ENCODE measurements at regions not wholly inside any gene's neighbourhood (a gene's known extent, or its start where the extent isn't known, plus 50 kb on each side); places are given as distances from the start of the nearest gene placed in this dataset.

GRCh38 chr3:102336130-102336529, 98.7 kb upstream of the ZPLD1 start:
- H3K4me3 ChIP-seq (ENCODE audit: low read depth in 1 of 3, low read length in 3 of 3): no peak overlapping the region
- H3K4me1 ChIP-seq (ENCODE audit: control insufficient read depth in 4 of 4, insufficient read depth in 4 of 4, low read length in 3 of 4): no peaks in the 10 kb centered on the region
- 66% methylated on average over 3 of the region's 3 CpGs for WGBS
- H3K36me3 ChIP-seq (ENCODE audit: control insufficient read depth in 4 of 4, insufficient read depth in 3 of 4, low read depth in 1 of 4, low read length in 3 of 4): no peaks in the 10 kb centered on the region
- H3K9me3 ChIP-seq (ENCODE audit: control insufficient read depth in 4 of 4, low read length in 3 of 4): no peaks in the 10 kb centered on the region
- no peak overlapping the region for H3K27ac ChIP-seq (ENCODE audit: low read depth in 1 of 2, low read length in 2 of 2)
- no peak for DNase-seq (ENCODE audit: low spot score)
- no peak overlapping the region for H3K9ac ChIP-seq (ENCODE audit: low read depth in 1 of 2, low read length in 2 of 2)
- TF ChIP-seq CTCF (IDR thresholded peaks at IDR 0.05; ENCODE audit: low read depth, low read length, missing input control): no peak
- no peak for TF ChIP-seq RXRA (IDR thresholded peaks at IDR 0.05)
- TF ChIP-seq ATF3 (IDR thresholded peaks at IDR 0.05): no peak
- no peak for TF ChIP-seq TAF1 (conservative IDR thresholded peaks at IDR 0.05)
- TF ChIP-seq FOXA2 (IDR thresholded peaks at IDR 0.05): no peak
- TF ChIP-seq RAD21 (IDR thresholded peaks at IDR 0.05): no peak
- no peak for TF ChIP-seq HNF4G (IDR thresholded peaks at IDR 0.05)
- no peak for TF ChIP-seq MAX (IDR thresholded peaks at IDR 0.05)
- TF ChIP-seq YY1 (IDR thresholded peaks at IDR 0.05): no peak
- TF ChIP-seq EGR1 (IDR thresholded peaks at IDR 0.05; ENCODE audit: low read depth in 2 of 2): no peak
- TF ChIP-seq ZBTB33 (IDR thresholded peaks at IDR 0.05): no peak
- no peak for TF ChIP-seq HNF4A (conservative IDR thresholded peaks at IDR 0.05)
- TF ChIP-seq FOXA1 (IDR thresholded peaks at IDR 0.05): no peak
- TF ChIP-seq SP1 (IDR thresholded peaks at IDR 0.05): no peak
- no peak for TF ChIP-seq JUND (IDR thresholded peaks at IDR 0.05)
- H3K27me3 ChIP-seq (ENCODE audit: control insufficient read depth in 4 of 4, insufficient read depth in 4 of 4, low read length in 3 of 4): no peaks in the 10 kb centered on the region

GRCh38 chr3:102339671-102340070, 95.1 kb upstream of the ZPLD1 start:
- no peak overlapping the region for H3K9ac ChIP-seq (ENCODE audit: low read depth in 1 of 2, low read length in 2 of 2)
- H3K27me3 ChIP-seq (ENCODE audit: control insufficient read depth in 4 of 4, insufficient read depth in 4 of 4, low read length in 3 of 4): no peaks in the 10 kb centered on the region
- no peak for DNase-seq (ENCODE audit: low spot score)
- H3K4me3 ChIP-seq (ENCODE audit: low read depth in 1 of 3, low read length in 3 of 3): no peak overlapping the region
- H3K36me3 ChIP-seq (ENCODE audit: control insufficient read depth in 4 of 4, insufficient read depth in 3 of 4, low read depth in 1 of 4, low read length in 3 of 4): no peaks in the 10 kb centered on the region
- H3K27ac ChIP-seq (ENCODE audit: low read depth in 1 of 2, low read length in 2 of 2): no peak overlapping the region
- H3K9me3 ChIP-seq (ENCODE audit: control insufficient read depth in 4 of 4, low read length in 3 of 4): no peaks in the 10 kb centered on the region
- H3K4me1 ChIP-seq (ENCODE audit: control insufficient read depth in 4 of 4, insufficient read depth in 4 of 4, low read length in 3 of 4): no peaks in the 10 kb centered on the region
- TF ChIP-seq JUND (IDR thresholded peaks at IDR 0.05): no peak
- TF ChIP-seq EGR1 (IDR thresholded peaks at IDR 0.05; ENCODE audit: low read depth in 2 of 2): no peak
- no peak for TF ChIP-seq REST (IDR thresholded peaks at IDR 0.05)
- no peak for TF ChIP-seq FOXA2 (IDR thresholded peaks at IDR 0.05)
- WGBS: 89% methylated on average over 2 of the region's 2 CpGs
